WERI-Rb-1 (cell line): ENCODE measurements at regions not wholly inside any gene's neighbourhood (a gene's known extent, or its start where the extent isn't known, plus 50 kb on each side); places are given as distances from the start of the nearest gene placed in this dataset.
"Not testable (repeated sequence)": the region's sequence is repeated elsewhere in the genome, so short reads cannot be mapped to it uniquely, and the experiment has no call there.

ENCODE experiments used
- DNase-seq: peaks from one replicate; pipeline ENCODE4 v3.0.0-alpha.2; 2020
- H3K27ac ChIP-seq: fragments of 250-450 bp; sonication (Bioruptor Pico); 2 replicates; pipeline ENCODE4 v1.5.1; 2020; ENCODE audit warnings: mild to moderate bottlenecking, moderate library complexity
- H3K27me3 ChIP-seq: fragments of 250-450 bp; sonication (Bioruptor Pico); 2 replicates; pipeline ENCODE4 v1.5.1; 2021; ENCODE audit warnings: mild to moderate bottlenecking, low read depth, moderate library complexity; ENCODE audit not compliant: insufficient read depth, severe bottlenecking
- H3K36me3 ChIP-seq: fragments of 250-450 bp; sonication (Bioruptor Pico); 2 replicates; pipeline ENCODE4 v1.5.1; 2020; ENCODE audit warnings: mild to moderate bottlenecking, moderate library complexity
- H3K4me3 ChIP-seq: 2 replicates; pipeline ENCODE4 v1.5.1; 2011; ENCODE audit warnings: low read depth, mild to moderate bottlenecking, control low read depth, low read length
- H3K9me3 ChIP-seq: fragments of 250-450 bp; sonication (Bioruptor Pico); 2 replicates; pipeline ENCODE4 v1.5.1; 2021; ENCODE audit warnings: mild to moderate bottlenecking, moderate library complexity; ENCODE audit not compliant: severe bottlenecking
- CTCF ChIP-seq: IDR thresholded peaks from 2 replicates; pipeline ENCODE4 v1.5.1; 2011; ENCODE audit warnings: low read depth, mild to moderate bottlenecking, control low read depth, inconsistent platforms, low read length

DNA sequence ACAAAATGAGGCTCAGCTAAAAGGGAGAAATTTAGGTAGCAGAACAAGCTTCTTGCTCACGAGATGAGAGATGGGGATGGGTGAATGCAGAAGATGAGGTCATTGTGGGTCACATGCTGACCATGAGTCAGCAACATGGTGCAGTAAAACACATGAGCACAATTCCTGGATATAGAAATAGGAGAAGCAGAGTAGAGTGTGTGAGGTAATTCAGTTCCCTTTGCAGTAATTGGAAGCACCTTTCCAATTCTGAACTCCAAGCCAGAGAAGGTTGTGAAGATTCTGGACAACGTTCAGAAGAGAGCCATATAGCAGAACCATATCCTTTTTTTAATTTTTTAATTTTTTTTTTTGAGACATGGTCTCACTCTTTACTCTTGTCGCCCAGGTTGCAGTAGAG lies 62.0 kb upstream of the LMNTD1 start:
- no peak overlapping the region for H3K27ac ChIP-seq
- TF ChIP-seq CTCF = no peak
- H3K36me3 ChIP-seq = no peaks in the 10 kb centered on the region
- H3K4me3 ChIP-seq = no peak overlapping the region
- no peaks in the 10 kb centered on the region for H3K27me3 ChIP-seq
- DNase-seq = no peak
- no peaks in the 10 kb centered on the region for H3K9me3 ChIP-seq

GRCh38 chr12:25616286-25616685 lies 63.2 kb upstream of the LMNTD1 start:
- Histone ChIP-seq H3K9me3 (no peaks in the 10 kb centered on the region), H3K4me3 (no peak overlapping the region), H3K27ac (no peak overlapping the region), H3K27me3 (no peaks in the 10 kb centered on the region), H3K36me3 (no peaks in the 10 kb centered on the region)
- no peak for DNase-seq
- no peak for TF ChIP-seq CTCF

- TF ChIP-seq CTCF = no peak
Observed at GRCh38 chr12:25617991-25618390, 64.9 kb upstream of the LMNTD1 start.

GRCh38 chr12:25623816-25624215 lies 70.7 kb upstream of the LMNTD1 start:
- DNase-seq = no peak
- Histone ChIP-seq H3K4me3 (no peak overlapping the region), H3K36me3 (no peaks in the 10 kb centered on the region), H3K27ac (no peak overlapping the region), H3K9me3 (no peaks in the 10 kb centered on the region), H3K27me3 (no peaks in the 10 kb centered on the region)
- no peak for TF ChIP-seq CTCF

More at GRCh38 chr12:25617991-25618390, 64.9 kb upstream of the LMNTD1 start:
- no peaks in the 10 kb centered on the region for H3K9me3 ChIP-seq
- no peak overlapping the region for H3K4me3 ChIP-seq
- H3K36me3 ChIP-seq = no peaks in the 10 kb centered on the region
- no peak for DNase-seq
- no peak overlapping the region for H3K27ac ChIP-seq
- no peaks in the 10 kb centered on the region for H3K27me3 ChIP-seq

GRCh38 chr12:25625146-25625545 lies 72.1 kb upstream of the LMNTD1 start:
- DNase-seq = no peak
- no peak overlapping the region for H3K27ac ChIP-seq
- no peaks in the 10 kb centered on the region for H3K9me3 ChIP-seq
- no peak overlapping the region for H3K4me3 ChIP-seq
- H3K27me3 ChIP-seq = no peaks in the 10 kb centered on the region
- H3K36me3 ChIP-seq = no peaks in the 10 kb centered on the region
- TF ChIP-seq CTCF = no peak

GRCh38 chr12:25629341-25629740 lies 76.3 kb upstream of the LMNTD1 start:
- Histone ChIP-seq H3K27ac (no peak overlapping the region), H3K9me3 (no peaks in the 10 kb centered on the region), H3K4me3 (no peak overlapping the region), H3K27me3 (no peaks in the 10 kb centered on the region), H3K36me3 (no peaks in the 10 kb centered on the region)
- DNase-seq = no peak
- no peak for TF ChIP-seq CTCF

- not testable (repeated sequence) for H3K4me3 ChIP-seq
Observed at GRCh38 chr12:25630735-25631515, 77.8 kb upstream of the LMNTD1 start.

DNA sequence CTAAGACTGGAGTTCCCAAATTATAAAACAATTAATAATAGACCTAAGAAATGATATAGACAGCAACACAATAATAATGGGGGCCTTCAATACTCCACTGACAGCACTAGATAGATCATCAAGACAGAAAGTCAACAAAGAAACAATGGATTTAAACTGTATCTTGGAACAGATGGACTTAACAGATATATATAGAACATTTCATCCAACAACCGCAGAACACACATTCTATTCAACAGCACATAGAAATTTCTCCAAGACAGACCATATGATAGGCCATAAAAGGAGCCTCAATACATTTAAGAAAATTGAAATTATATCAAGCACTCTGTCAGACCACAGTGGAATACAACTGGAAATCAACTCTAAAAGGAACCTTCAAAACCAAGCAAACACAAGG lies 80.1 kb upstream of the LMNTD1 start:
- DNase-seq = not testable (repeated sequence)

More at GRCh38 chr12:25630735-25631515, 77.8 kb upstream of the LMNTD1 start:
- not testable (repeated sequence) for H3K27me3 ChIP-seq, H3K36me3 ChIP-seq, H3K9me3 ChIP-seq, DNase-seq, H3K27ac ChIP-seq

More for the DNA sequence above, 80.1 kb upstream of the LMNTD1 start:
- H3K27ac ChIP-seq, H3K4me3 ChIP-seq, H3K9me3 ChIP-seq, H3K27me3 ChIP-seq, H3K36me3 ChIP-seq: not testable (repeated sequence)
